IMR-90 (cell line): ENCODE measurements at regions not wholly inside any gene's neighbourhood (a gene's known extent, or its start where the extent isn't known, plus 50 kb on each side); places are given as distances from the start of the nearest gene placed in this dataset.

Experiments used
- ATAC-seq: fragments of 200-7000 bp; cut with Tn5 transposase; 2 replicates; pipeline ENCODE4 v1.9.1; 2020; ENCODE audit warnings: low read depth, mild to moderate bottlenecking, moderate library complexity
- BruUV-seq: library from RNA; stranded (reverse); fragments of 400-500 nt; replicated peaks from 2 replicates; lab custom pipeline; 2021; lab: Mats Ljungman, UMichigan
- CTCF ChIA-PET: fragments of 300-600 bp; formaldehyde crosslinking; extraction: SDS; loops from one replicate; lab custom pipeline; 2021; ENCODE audit warnings: antibody characterized with exemption; lab: Yijun Ruan, JAX
- POLR2A ChIA-PET: fragments of 300-600 bp; sonication (Branson Sonifier 250); formaldehyde crosslinking; loops from one replicate; lab custom pipeline; 2022; ENCODE audit warnings: antibody characterized with exemption; ENCODE audit not compliant: unreplicated experiment; lab: Charles Lee
- DNase-seq: peaks from one replicate; pipeline ENCODE4 v3.0.0; 2013
- H2AFZ ChIP-seq: replicated peaks from 2 replicates; pipeline ENCODE3; 2013; ENCODE audit warnings: low read length, mild to moderate bottlenecking; ENCODE audit not compliant: poor library complexity
- H2AK5ac ChIP-seq: 2 replicates; pipeline ENCODE4 v1.6.1; 2013; ENCODE audit warnings: low read depth, low read length, inconsistent platforms
- H2AK9ac ChIP-seq: replicated peaks from 2 replicates; pipeline ENCODE3; 2013; ENCODE audit warnings: mild to moderate bottlenecking, low read depth, low read length, moderate library complexity; ENCODE audit not compliant: poor library complexity
- H2BK120ac ChIP-seq: 2 replicates; pipeline ENCODE4 v1.6.1; 2013; ENCODE audit warnings: low read depth, low read length, inconsistent platforms
- H2BK15ac ChIP-seq: 3 replicates; pipeline ENCODE4 v1.6.1; 2013; ENCODE audit warnings: low read depth, low read length, inconsistent platforms
- H2BK20ac ChIP-seq: 2 replicates; pipeline ENCODE4 v1.6.1; 2013; ENCODE audit warnings: low read depth, mild to moderate bottlenecking, inconsistent platforms, low read length, moderate library complexity
- H2BK5ac ChIP-seq: 2 replicates; pipeline ENCODE4 v1.6.1; 2013; ENCODE audit warnings: mild to moderate bottlenecking, low read depth, low read length, inconsistent platforms; ENCODE audit not compliant: poor library complexity, severe bottlenecking
- H3K14ac ChIP-seq: replicated peaks from 2 replicates; pipeline ENCODE4 v1.6.1; 2013; ENCODE audit warnings: low read depth, low read length, inconsistent platforms
- H3K18ac ChIP-seq: 2 replicates; pipeline ENCODE4 v1.6.1; 2013; ENCODE audit warnings: low read depth, low read length, control low read depth
- H3K23ac ChIP-seq: 2 replicates; pipeline ENCODE4 v1.6.1; 2013; ENCODE audit warnings: low read depth, low read length, inconsistent platforms
- H3K27ac ChIP-seq: 2 replicates; pipeline ENCODE4 v1.5.1; 2013; ENCODE audit warnings: mild to moderate bottlenecking, control low read depth, low read length; ENCODE audit not compliant: insufficient read depth
- H3K27me3 ChIP-seq: 2 replicates; pipeline ENCODE4 v1.6.1; 2013; ENCODE audit warnings: low read length; ENCODE audit not compliant: control insufficient read depth, insufficient read depth
- H3K36me3 ChIP-seq: 2 replicates; pipeline ENCODE4 v1.6.1; 2013; ENCODE audit warnings: low read length, mixed read lengths; ENCODE audit not compliant: control insufficient read depth, insufficient read depth
- H3K4ac ChIP-seq: 2 replicates; pipeline ENCODE4 v1.6.1; 2013; ENCODE audit warnings: low read depth, low read length, inconsistent platforms
- H3K4me1 ChIP-seq: 2 replicates; pipeline ENCODE4 v1.6.1; 2013; ENCODE audit warnings: low read length, mixed read lengths; ENCODE audit not compliant: control insufficient read depth, insufficient read depth
- H3K4me2 ChIP-seq: 2 replicates; pipeline ENCODE4 v1.6.1; 2013; ENCODE audit warnings: low read depth, mild to moderate bottlenecking, control low read depth, low read length, moderate library complexity
- H3K4me3 ChIP-seq: 2 replicates; pipeline ENCODE4 v1.5.1; 2013; ENCODE audit warnings: low read depth, mild to moderate bottlenecking, control low read depth, low read length, moderate library complexity; ENCODE audit not compliant: insufficient read depth
- H3K56ac ChIP-seq: 2 replicates; pipeline ENCODE4 v1.6.1; 2013; ENCODE audit warnings: low read length, inconsistent platforms; ENCODE audit not compliant: insufficient read depth; ENCODE audit errors: extremely low read depth
- H3K79me1 ChIP-seq, 2 experiments: 2 replicates each; pipeline ENCODE4 v1.6.1; 2013; ENCODE audit warnings: low read length in 2 of 2, inconsistent platforms in 1 of 2, low read depth in 1 of 2
- H3K9ac ChIP-seq: 2 replicates; pipeline ENCODE4 v1.6.1; 2013; ENCODE audit warnings: low read depth, low read length, control low read depth
- H3K9me1 ChIP-seq: 2 replicates; pipeline ENCODE4 v1.6.1; 2013; ENCODE audit warnings: low read length, inconsistent platforms; ENCODE audit not compliant: insufficient read depth
- H3K9me3 ChIP-seq: 2 replicates; pipeline ENCODE4 v1.6.1; 2013; ENCODE audit warnings: low read length; ENCODE audit not compliant: control insufficient read depth, insufficient read depth
- H4K20me1 ChIP-seq: 2 replicates; pipeline ENCODE4 v1.6.1; 2013; ENCODE audit warnings: low read length, inconsistent platforms; ENCODE audit not compliant: insufficient read depth
- H4K5ac ChIP-seq: 2 replicates; pipeline ENCODE4 v1.6.1; 2013; ENCODE audit warnings: mild to moderate bottlenecking, low read depth, low read length, control low read depth
- H4K8ac ChIP-seq, 2 experiments: 2 replicates each; pipeline ENCODE4 v1.6.1; 2013; ENCODE audit warnings: low read depth in 2 of 2, low read length in 2 of 2, control low read depth in 1 of 2, inconsistent platforms in 1 of 2
- H4K91ac ChIP-seq: 2 replicates; pipeline ENCODE4 v1.6.1; 2013; ENCODE audit warnings: low read depth, low read length, inconsistent platforms; ENCODE audit not compliant: insufficient read depth
- BHLHE40 ChIP-seq: fragments of 150-350 bp; IDR thresholded peaks from 2 replicates; pipeline ENCODE4 v1.6.1; 2016; ENCODE audit warnings: mild to moderate bottlenecking, low read depth, low read length
- CHD1 ChIP-seq: IDR thresholded peaks from 2 replicates; pipeline ENCODE4 v1.6.1; 2012; ENCODE audit warnings: low read depth, low read length, improper control_type of control experiment
- ELK1 ChIP-seq: fragments of 150-350 bp; IDR thresholded peaks from 2 replicates; pipeline ENCODE4 v1.6.1; 2016; ENCODE audit warnings: low read depth, mild to moderate bottlenecking, low read length, moderate library complexity, borderline replicate concordance
- FOS ChIP-seq: fragments of 150-350 bp; IDR thresholded peaks from 2 replicates; pipeline ENCODE4 v1.6.1; 2016; ENCODE audit warnings: low read depth, low read length
- MAFK ChIP-seq: IDR thresholded peaks from 2 replicates; pipeline ENCODE4 v1.6.1; 2012; ENCODE audit warnings: low read depth, low read length, improper control_type of control experiment
- MAZ ChIP-seq: IDR thresholded peaks from 2 replicates; pipeline ENCODE4 v1.6.1; 2012; ENCODE audit warnings: low read depth, mild to moderate bottlenecking, low read length, improper control_type of control experiment, moderate library complexity, borderline replicate concordance
- MXI1 ChIP-seq: IDR thresholded peaks from 2 replicates; pipeline ENCODE4 v1.6.1; 2012; ENCODE audit warnings: low read depth, mild to moderate bottlenecking, low read length, moderate library complexity, borderline replicate concordance
- POLR2A ChIP-seq: IDR thresholded peaks from 2 replicates; pipeline ENCODE4 v1.6.1; 2012; ENCODE audit warnings: mild to moderate bottlenecking, low read depth, low read length
- RAD21 ChIP-seq: IDR thresholded peaks from 2 replicates; pipeline ENCODE4 v1.6.1; 2012; ENCODE audit warnings: low read length, improper control_type of control experiment
- RCOR1 ChIP-seq: IDR thresholded peaks from 2 replicates; pipeline ENCODE4 v1.6.1; 2012; ENCODE audit warnings: mild to moderate bottlenecking, low read length, improper control_type of control experiment; ENCODE audit not compliant: insufficient replicate concordance
- RFX5 ChIP-seq: IDR thresholded peaks from 2 replicates; pipeline ENCODE4 v1.8.0; 2012; ENCODE audit warnings: low read depth, mild to moderate bottlenecking, low read length, moderate library complexity
- SMC3 ChIP-seq: fragments of 150-350 bp; IDR thresholded peaks from 2 replicates; pipeline ENCODE4 v1.6.1; 2016; ENCODE audit warnings: low read depth, mild to moderate bottlenecking, antibody characterized with exemption, low read length, moderate library complexity
- USF2 ChIP-seq: fragments of 150-350 bp; IDR thresholded peaks from 2 replicates; pipeline ENCODE4 v1.6.1; 2017; ENCODE audit warnings: mild to moderate bottlenecking, antibody characterized with exemption, low read length, low read depth
- WGBS, 2 experiments: methylation state at CpG; one replicate each; pipeline versions ENCODE4 v1.1.5 to v1.1.7; 2013; ENCODE audit warnings: missing lambda C conversion rate in 2 of 2; ENCODE audit not compliant: insufficient read length in 1 of 2; ENCODE audit errors: extremely low coverage in 2 of 2; 5-methylcytosine and 5-hydroxymethylcytosine counted together
- dilution Hi-C: fragments of 300-500 bp; cut with HindIII; formaldehyde crosslinking; loops from one replicate; pipeline ENCODE4 v1.14.3; 2018; ENCODE audit warnings: low sequenced_read_pairs; ENCODE audit not compliant: unreplicated experiment
- in situ Hi-C: fragments of 300-500 bp; cut with MboI; formaldehyde crosslinking; loops from 3 replicates; pipeline ENCODE4 v1.14.3; 2019; ENCODE audit warnings: low sequenced_read_pairs, inconsistent platforms, mixed read lengths
- intact Hi-C: fragments of 100-400 bp; cut with micrococcal nuclease; formaldehyde crosslinking; loops from 2 replicates; pipeline ENCODE4 v1.10.0; 2022

- no peak for ATAC-seq
- H3K14ac ChIP-seq: no peak overlapping the region
- no peak overlapping the region for H3K4me2 ChIP-seq
- ChIA-PET CTCF (no interaction called here), POLR2A (no interaction called here)
- no peak overlapping the region for H3K9ac ChIP-seq
- H4K8ac ChIP-seq: no peak overlapping the region
- no peaks in the 10 kb centered on the region for H3K4me1 ChIP-seq
- H2BK5ac ChIP-seq: no peak overlapping the region
- H2BK20ac ChIP-seq: no peak overlapping the region
- no peak overlapping the region for H2BK120ac ChIP-seq
- H3K18ac ChIP-seq: no peak overlapping the region
- DNase-seq: no peak
- no peak overlapping the region for H4K5ac ChIP-seq
- no peaks in the 10 kb centered on the region for H3K79me1 ChIP-seq
- no TSS peak for BruUV-seq
- H2AK5ac ChIP-seq: no peak overlapping the region
- intact Hi-C loops: no loop called here
- in situ Hi-C loops: no loop called here
- H3K36me3 ChIP-seq: no peaks in the 10 kb centered on the region
- no peak overlapping the region for H3K27ac ChIP-seq
- H3K4ac ChIP-seq: no peak overlapping the region
- no peaks in the 10 kb centered on the region for H3K27me3 ChIP-seq
- no peaks in the 10 kb centered on the region for H3K9me3 ChIP-seq
- no peak overlapping the region for H2AFZ ChIP-seq
- H3K56ac ChIP-seq: no peak overlapping the region
- no peak for TF ChIP-seq ELK1
- TF ChIP-seq MAFK: no peak
- TF ChIP-seq MAZ: no peak
- no peak for TF ChIP-seq SMC3
- TF ChIP-seq USF2: no peak
- no peak for TF ChIP-seq MXI1
- no peak for TF ChIP-seq POLR2A
- no peak for TF ChIP-seq FOS
- no peak for TF ChIP-seq RCOR1
- no peak for TF ChIP-seq RAD21
- no peak for TF ChIP-seq CHD1
- TF ChIP-seq RFX5: no peak
- no peak for TF ChIP-seq BHLHE40
- H2BK15ac ChIP-seq: no peak overlapping the region
- H4K91ac ChIP-seq: no peak overlapping the region
- H4K20me1 ChIP-seq: no peaks in the 10 kb centered on the region
- H2AK9ac ChIP-seq: no peak overlapping the region
- H3K9me1 ChIP-seq: no peaks in the 10 kb centered on the region
- no peak overlapping the region for H3K23ac ChIP-seq
- no CpG with 5 or more reads among the region's 3 CpGs for WGBS, 2 experiments
- no peak overlapping the region for H3K4me3 ChIP-seq
- dilution Hi-C loops: no loop called here
Observed at GRCh38 chrX:94107981-94108380, 434.0 kb downstream of the FAM133A start.
